GM18517 (cell line): ENCODE measurements at regions not wholly inside any gene's neighbourhood (a gene's known extent, or its start where the extent isn't known, plus 50 kb on each side); places are given as distances from the start of the nearest gene placed in this dataset.
"Not testable (repeated sequence)": the region's sequence is repeated elsewhere in the genome, so short reads cannot be mapped to it uniquely, and the experiment has no call there.

Experiments used
- ATAC-seq: cut with Tn5 transposase; IDR thresholded peaks from one replicate; pipeline ENCODE4 v1.9.1; 2021; ENCODE audit warnings: mild to moderate bottlenecking, moderate library complexity; ENCODE audit not compliant: unreplicated experiment

- no peak for ATAC-seq
Observed at GRCh38 chr5:92662741-92663140, 918.3 kb downstream of the NR2F1-AS1 start.

- no peak for ATAC-seq
Observed at GRCh38 chr5:92659246-92659645, 921.8 kb downstream of the NR2F1-AS1 start.

- not testable (repeated sequence) for ATAC-seq
Observed at GRCh38 chr5:92654601-92655000, 926.4 kb downstream of the NR2F1-AS1 start.

DNA sequence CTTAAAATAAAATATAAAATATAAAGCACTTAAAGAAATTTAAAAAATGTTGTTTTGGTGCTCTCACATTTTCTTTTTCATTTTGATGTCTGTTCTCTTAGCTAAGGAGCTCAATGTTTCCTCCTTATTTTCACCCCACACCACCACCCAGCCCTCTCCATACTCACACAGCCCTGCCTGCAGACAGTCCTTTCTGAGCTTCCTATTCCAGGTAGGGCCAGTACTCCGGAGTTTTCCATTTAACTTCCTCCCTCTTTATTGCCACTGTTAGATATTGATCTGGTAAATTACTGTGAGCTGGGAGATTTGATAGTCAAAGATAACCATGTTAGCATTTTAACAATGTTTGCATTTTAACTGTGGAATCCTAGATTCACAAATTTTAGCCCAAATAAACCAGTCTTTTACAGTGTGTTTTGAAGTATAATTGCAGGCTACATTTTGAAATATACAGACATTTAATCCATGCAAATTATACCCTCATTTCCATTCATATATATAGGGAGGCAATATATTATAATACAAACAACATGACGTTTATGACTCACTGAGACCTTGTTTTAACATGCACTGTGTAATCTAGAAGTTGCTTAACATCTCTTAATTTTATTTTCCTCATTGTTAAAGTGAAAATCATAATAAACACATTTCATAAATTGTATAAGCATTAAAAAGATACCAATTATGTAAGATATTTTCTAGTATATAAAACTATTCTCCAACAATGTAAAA lies 927.1 kb downstream of the NR2F1-AS1 start:
- ATAC-seq, result no peak

DNA sequence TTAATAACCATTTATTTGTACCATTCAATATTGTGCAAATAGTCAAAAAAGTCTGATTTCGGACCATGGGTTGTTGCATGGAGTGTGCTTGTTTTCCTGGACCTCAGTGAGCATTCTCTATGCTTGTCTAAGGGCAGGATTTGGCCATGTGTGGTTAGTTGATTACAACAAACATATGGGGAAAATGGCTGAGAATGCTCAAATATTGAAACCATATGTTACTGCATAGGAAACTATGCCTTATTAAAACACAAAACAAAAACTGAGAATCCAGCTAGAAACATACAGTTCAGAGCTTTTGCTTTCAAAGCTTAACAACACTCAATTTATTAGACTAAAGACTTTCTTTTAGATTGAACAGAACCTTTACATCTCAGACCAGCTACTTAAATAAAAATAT lies 928.3 kb downstream of the NR2F1-AS1 start:
- no peak for ATAC-seq

GRCh38 chr5:92644266-92644886 lies 936.6 kb downstream of the NR2F1-AS1 start:
- no peak for ATAC-seq

GRCh38 chr5:92641031-92641962 lies 939.7 kb downstream of the NR2F1-AS1 start:
- ATAC-seq, result no peak

DNA sequence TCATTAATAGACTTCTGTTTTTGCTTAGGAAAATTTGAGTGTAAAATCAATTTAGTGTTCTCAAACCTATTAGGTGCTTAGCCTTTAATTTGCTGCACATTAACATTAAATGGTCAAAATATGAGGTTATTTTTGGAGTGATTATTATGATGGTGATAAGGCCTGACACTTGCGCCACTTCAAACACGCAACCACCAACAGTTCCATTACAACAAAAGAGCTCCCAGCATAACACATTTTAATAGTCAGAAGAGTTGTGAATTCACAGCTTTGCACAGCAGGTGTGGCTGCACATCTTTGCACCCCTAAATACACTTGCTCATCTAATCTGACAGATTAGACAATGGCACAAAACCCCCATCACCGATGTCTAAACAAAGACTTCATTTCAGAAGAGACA lies 940.7 kb downstream of the NR2F1-AS1 start:
- ATAC-seq, result no peak

DNA sequence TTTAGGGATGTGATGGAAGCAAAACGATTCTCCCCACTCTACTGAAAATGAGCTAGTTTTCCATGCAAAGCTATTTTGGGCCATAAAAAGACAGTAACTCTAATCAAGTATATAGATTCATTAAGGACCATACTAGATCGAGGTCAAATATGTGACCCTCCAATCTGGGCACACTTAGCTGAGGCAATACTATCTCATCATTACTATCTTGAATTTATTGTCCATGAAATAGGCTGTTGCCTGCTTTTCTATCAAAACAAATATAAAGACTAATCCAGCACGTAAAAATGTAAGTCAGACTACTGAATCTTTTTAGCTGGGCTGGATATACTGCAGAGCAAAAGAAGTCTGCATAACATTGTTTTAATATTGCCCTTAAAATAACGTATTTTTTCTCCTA lies 943.1 kb downstream of the NR2F1-AS1 start:
- ATAC-seq, result no peak

- ATAC-seq, result no peak
Observed at GRCh38 chr5:92637247-92637646, 943.8 kb downstream of the NR2F1-AS1 start.

GRCh38 chr5:92635001-92635461 lies 946.0 kb downstream of the NR2F1-AS1 start:
- no peak for ATAC-seq

DNA sequence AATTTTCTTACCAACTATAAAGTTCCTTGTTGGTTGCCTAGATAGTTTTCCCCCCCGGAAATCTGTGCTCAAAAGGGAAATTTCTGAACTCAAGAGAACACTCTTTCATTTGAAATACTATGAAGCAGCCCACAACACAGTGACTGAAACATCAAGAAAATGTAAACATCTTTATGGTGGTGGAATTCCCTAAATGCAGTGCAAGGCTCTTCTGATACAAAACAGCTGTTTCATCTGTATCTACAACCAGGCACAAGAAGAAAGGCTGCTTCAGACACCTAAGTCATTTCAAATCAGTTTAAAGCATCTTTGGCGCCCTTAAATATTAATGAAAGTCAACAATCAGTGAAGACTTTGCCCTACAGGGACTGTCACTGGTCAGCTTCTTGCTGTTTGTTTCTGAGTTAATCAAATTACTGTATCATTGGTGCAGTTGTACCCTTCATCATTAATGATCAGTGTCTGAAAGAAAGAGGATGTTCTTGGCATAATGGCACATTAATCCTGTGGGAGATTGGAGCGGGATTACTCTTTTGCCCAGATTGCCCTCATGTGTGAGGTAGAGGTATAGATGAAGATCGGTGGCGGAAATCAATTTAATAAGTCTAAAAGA lies 947.0 kb downstream of the NR2F1-AS1 start:
- no peak for ATAC-seq

DNA sequence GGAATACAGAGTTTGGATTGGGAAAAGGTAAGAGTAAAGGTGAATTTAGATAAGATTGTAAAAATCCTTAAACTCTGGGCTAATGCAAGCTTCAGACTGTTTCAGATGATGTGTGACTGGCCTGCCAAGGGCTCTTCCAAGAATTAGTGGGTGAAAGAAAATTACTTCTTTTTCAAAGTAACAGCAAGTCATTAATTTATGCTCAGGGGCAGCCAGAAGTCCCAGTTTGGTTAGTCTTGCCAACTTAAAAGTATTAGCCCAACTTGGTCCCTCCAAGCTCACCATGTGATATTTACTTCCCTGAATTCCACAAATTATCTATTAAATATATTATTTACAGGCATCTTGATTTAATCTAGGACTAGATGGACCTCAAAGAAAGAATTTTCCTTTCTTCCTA lies 947.8 kb downstream of the NR2F1-AS1 start:
- no peak for ATAC-seq

DNA sequence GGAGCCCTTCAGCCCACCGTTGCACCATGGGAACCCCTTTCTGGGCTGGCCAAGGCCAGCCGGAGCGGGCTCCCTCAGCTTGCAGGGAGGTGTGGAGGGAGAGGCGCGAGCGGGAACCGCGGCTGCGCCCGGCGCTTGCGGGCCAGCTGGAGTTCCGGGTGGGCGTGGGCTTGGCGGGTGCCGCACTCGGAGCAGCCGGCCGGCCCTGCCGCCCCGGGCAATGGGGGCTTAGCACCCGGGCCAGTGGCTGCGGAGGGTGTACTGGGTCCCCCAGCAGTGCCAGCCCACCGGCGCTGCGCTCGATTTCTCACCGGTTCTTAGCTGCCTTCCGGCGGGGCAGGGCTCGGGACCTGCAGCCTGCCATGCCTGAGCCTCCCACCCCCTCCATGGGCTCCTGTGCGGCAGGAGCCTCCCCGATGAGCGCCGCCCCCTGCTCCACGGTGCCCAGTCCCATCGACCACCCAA lies 949.8 kb downstream of the NR2F1-AS1 start:
- not testable (repeated sequence) for ATAC-seq

DNA sequence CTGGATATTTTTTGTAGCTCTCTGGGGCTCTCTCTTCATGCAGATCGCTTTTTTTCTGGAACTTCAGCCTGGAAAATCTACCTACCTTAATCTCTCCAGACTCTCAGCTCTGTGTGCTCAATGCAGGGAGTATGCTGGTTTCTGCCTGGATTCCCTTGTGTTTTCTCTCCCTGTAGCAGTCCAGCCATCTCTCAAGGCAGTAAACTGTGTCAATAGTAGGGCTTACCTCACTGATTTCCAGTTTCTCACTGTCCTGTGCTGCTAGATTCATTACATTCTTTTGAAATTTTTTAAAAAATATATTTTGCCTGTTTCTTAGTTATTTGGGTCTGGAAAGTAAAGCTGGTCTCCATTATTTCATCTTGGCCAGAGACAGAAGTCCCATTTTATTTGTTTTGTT lies 951.4 kb downstream of the NR2F1-AS1 start:
- ATAC-seq, result no peak

GRCh38 chr5:92629000-92629399 lies 952.0 kb downstream of the NR2F1-AS1 start:
- no peak for ATAC-seq

DNA sequence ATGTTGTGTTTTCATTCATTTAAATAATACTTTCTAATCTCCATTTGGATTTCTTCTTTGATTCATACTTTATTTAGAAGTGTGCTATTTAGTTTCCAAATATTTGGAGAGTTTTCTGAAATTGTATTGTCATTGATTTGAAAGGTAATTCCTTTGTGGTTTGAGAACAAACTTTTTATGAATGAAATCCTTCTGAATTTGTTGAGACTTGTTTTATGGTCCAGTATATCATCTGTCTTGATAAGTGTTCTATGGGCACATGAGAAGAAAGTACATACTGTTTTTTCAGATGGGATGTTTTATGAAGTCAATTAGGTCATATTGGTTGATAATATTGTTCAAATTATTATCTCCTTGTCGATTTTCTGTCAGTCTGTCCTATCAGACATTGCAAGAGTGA lies 953.8 kb downstream of the NR2F1-AS1 start:
- ATAC-seq, result no peak

DNA sequence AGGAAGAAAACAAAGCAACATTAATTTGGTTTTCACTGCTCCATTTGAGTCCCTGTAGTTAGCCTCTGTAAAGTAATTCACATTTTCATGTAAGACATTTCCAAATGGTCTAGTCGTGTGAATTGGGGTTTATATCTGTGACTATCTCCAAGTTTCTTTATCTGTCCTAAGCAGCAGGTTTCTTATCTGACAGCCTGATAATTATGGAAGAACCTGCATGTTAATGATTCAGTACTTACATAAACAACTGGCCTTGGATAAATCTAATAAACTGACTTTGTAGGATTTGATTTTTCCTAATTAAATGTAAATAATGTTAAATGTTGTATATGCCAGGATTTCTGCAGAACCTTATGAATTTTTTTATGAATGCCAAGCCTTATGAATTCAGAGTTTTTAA lies 964.9 kb downstream of the NR2F1-AS1 start:
- ATAC-seq, result no peak

DNA sequence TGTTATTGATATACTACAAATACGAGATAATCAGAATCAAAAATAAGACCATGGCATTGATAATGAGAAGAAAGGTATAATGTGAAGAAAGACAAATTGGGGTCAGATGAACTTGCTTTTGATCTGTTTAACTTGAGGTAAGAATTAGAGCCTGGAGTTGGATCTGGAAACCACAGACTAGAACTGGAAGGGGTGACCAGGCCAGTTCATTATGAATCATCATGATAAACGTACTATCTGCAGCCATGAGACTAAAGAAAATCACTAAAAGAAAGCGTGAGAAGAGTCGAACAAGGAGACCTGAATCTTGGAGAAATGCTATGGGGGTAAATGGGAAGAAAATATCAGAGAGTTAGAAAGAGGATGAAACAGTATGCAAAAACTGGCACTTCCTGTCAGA lies 967.5 kb downstream of the NR2F1-AS1 start:
- no peak for ATAC-seq

GRCh38 chr5:92610435-92610834 lies 970.6 kb downstream of the NR2F1-AS1 start:
- not testable (repeated sequence) for ATAC-seq

DNA sequence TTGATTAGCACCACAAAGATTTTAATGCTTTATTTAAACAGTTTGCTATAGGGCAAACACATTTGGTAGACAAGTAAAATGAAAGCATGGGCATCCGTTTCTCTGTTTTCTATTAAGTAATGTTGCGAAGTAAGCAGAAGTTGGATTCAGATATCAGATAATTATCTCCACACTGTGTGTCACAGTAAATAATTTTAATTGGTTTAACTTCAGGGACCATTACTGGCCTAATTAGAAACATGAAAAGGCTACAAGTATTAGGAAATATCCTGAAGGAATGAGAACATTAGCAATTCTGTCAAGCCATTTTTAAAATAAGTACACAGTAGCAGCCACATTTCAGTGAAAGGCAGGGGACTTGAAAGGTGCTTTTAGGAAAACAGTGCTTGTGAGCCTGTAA lies 975.4 kb downstream of the NR2F1-AS1 start:
- ATAC-seq, result no peak
